ENCODE measurements at regions not wholly inside any gene's neighbourhood (a gene's known extent, or its start where the extent isn't known, plus 50 kb on each side); places are given as distances from the start of the nearest gene placed in this dataset.

DNA sequence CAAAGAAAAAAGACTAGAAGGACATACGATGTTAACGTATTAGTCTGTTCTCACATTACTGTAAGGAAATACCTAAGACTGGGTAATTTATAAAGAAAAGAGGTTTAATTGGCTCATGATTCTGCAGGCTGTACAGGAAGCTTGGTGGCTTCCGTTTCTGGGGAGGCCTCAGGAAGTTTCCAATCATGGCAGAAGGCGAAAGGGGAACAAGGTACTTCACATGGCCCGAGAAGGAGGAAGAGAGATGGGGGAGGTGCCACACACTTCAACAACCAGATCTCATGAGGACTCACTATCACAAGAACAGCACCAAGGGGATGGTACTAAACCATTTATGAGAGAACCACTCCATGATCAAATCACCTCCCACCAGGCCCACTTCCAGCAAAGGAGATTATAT lies 110.1 kb downstream of the CARTPT start:
- TF ChIP-seq, protein P1, sequence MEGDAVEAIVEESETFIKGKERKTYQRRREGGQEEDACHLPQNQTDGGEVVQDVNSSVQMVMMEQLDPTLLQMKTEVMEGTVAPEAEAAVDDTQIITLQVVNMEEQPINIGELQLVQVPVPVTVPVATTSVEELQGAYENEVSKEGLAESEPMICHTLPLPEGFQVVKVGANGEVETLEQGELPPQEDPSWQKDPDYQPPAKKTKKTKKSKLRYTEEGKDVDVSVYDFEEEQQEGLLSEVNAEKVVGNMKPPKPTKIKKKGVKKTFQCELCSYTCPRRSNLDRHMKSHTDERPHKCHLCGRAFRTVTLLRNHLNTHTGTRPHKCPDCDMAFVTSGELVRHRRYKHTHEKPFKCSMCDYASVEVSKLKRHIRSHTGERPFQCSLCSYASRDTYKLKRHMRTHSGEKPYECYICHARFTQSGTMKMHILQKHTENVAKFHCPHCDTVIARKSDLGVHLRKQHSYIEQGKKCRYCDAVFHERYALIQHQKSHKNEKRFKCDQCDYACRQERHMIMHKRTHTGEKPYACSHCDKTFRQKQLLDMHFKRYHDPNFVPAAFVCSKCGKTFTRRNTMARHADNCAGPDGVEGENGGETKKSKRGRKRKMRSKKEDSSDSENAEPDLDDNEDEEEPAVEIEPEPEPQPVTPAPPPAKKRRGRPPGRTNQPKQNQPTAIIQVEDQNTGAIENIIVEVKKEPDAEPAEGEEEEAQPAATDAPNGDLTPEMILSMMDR (conservative IDR thresholded peaks at IDR 0.05; ENCODE audit: low read depth, low read length), result no peak
- no peak for TF ChIP-seq EZH2 (IDR thresholded peaks at IDR 0.05; ENCODE audit: borderline replicate concordance, low read depth, low read length, poor library complexity, severe bottlenecking)
